GM12891 (cell line): ENCODE measurements at regions not wholly inside any gene's neighbourhood (a gene's known extent, or its start where the extent isn't known, plus 50 kb on each side); places are given as distances from the start of the nearest gene placed in this dataset.

Experiments used
- PAX5 ChIP-seq: IDR thresholded peaks from 2 replicates; pipeline ENCODE4 v1.6.1; 2011; ENCODE audit warnings: low read length, moderate library complexity, mild to moderate bottlenecking; ENCODE audit not compliant: insufficient read depth, severe bottlenecking
- POLR2A ChIP-seq: IDR thresholded peaks from 2 replicates; pipeline ENCODE4 v1.6.1; 2011; ENCODE audit warnings: low read depth, low read length, control low read depth
- POLR2AphosphoS5 ChIP-seq: IDR thresholded peaks from 2 replicates; pipeline ENCODE4 v1.6.1; 2011; ENCODE audit warnings: low read depth, low read length, control low read depth
- POU2F2 ChIP-seq: IDR thresholded peaks from 2 replicates; pipeline ENCODE4 v1.6.1; 2011; ENCODE audit warnings: low read depth, mild to moderate bottlenecking, control low read depth, low read length, moderate library complexity
- SPI1 ChIP-seq: IDR thresholded peaks from 2 replicates; pipeline ENCODE4 v1.6.1; 2011; ENCODE audit warnings: low read depth, low read length, control low read depth
- TAF1 ChIP-seq: IDR thresholded peaks from 2 replicates; pipeline ENCODE4 v1.6.1; 2011; ENCODE audit warnings: low read depth, low read length, control low read depth

- no peak for TF ChIP-seq POLR2A
- TF ChIP-seq POLR2AphosphoS5, result no peak
- no peak for TF ChIP-seq TAF1
- TF ChIP-seq SPI1, result no peak
- no peak for TF ChIP-seq PAX5
- no peak for TF ChIP-seq POU2F2
Measured at GRCh38 chr4:72933029-72933428, 136.5 kb downstream of the COX18 start.
